ENCODE measurements at regions not wholly inside any gene's neighbourhood (a gene's known extent, or its start where the extent isn't known, plus 50 kb on each side); places are given as distances from the start of the nearest gene placed in this dataset.

- DNase-seq: no peak
- intact Hi-C loops (cut with DNase I): no loop called here
These were observed 362.7 kb downstream of the SEMA3D start for GRCh38 chr7:84824057-84824651.

GRCh38 chr7:84823530-84823929 is 363.3 kb downstream of the SEMA3D start:
- intact Hi-C loops (cut with DNase I): no loop called here
- no peak for DNase-seq

DNA sequence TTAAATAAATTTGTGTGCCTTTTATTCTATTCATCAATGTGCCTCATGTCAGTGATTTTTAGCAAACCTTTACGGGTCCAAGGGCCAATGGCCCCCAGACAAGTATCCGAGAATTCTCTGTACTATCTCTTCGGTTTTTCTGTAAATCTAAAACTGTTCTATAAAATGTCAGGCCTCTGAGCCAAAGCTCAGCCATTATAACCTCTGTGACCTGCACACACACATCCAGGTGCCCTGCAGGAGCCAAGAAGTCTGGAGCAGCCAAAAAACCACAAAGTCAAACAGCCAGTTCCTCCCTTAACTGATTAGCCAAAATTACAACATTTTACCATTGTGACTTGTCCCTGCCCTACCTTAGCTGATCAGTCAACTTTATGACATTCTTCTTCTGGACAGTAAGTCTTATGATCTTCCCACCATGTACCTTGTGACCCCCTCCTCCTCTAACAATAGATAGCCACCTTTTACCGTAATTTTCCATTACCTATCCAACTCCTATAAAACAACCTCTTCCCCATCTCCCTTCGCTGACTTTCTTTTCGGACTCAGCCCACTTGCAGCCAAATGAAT is 363.8 kb downstream of the SEMA3D start:
- intact Hi-C loops (cut with DNase I): no loop called here
- DNase-seq: no peak

- DNase-seq: no peak
- intact Hi-C loops (cut with DNase I): no loop called here
These were observed 365.0 kb downstream of the SEMA3D start for GRCh38 chr7:84821671-84822534.

DNA sequence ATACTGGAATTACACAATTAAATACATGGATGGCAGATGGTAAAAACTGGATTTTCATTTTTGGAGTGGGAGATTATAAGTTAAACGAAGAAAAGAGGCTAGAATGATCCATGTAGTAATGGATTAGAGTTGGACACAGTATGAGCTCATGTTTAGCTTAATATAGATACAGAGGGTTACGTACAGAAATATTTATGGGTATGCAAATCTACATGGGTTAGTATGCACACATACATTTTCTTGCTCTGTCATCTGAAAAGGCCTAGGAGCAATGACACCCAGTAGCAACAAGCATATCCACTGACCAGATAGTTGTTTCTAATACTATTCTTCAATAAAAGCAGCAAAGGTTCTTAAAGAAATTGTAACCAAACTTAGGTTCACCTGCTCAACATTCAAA is 366.4 kb downstream of the SEMA3D start:
- no peak for DNase-seq
- intact Hi-C loops (cut with DNase I): no loop called here

GRCh38 chr7:84817016-84817415 is 369.8 kb downstream of the SEMA3D start:
- no peak for DNase-seq
- intact Hi-C loops (cut with DNase I): no loop called here

GRCh38 chr7:84813376-84813775 is 373.5 kb downstream of the SEMA3D start:
- intact Hi-C loops (cut with DNase I): no loop called here
- no peak for DNase-seq

GRCh38 chr7:84812021-84812420 is 374.8 kb downstream of the SEMA3D start:
- DNase-seq: no peak
- intact Hi-C loops (cut with DNase I): no loop called here

DNA sequence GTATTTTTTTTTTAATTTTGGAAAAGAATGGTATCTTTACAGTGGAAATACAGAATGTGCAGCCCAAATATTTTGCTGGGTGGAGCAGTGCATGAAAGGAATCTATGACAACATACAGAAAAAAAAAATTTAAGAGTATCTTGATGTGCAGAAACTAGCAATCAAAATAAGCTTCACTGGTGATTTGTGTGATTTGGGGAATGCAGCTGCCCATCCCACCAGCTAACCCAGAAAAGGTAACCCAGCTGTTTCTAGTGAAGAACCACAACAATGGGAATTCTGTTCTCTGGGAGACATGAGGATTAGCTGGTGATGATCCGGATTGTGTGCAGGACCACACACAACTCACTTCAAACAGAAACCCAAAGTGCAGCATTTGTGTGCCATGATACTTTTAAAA is 375.5 kb downstream of the SEMA3D start:
- no peak for DNase-seq
- intact Hi-C loops (cut with DNase I): no loop called here

DNA sequence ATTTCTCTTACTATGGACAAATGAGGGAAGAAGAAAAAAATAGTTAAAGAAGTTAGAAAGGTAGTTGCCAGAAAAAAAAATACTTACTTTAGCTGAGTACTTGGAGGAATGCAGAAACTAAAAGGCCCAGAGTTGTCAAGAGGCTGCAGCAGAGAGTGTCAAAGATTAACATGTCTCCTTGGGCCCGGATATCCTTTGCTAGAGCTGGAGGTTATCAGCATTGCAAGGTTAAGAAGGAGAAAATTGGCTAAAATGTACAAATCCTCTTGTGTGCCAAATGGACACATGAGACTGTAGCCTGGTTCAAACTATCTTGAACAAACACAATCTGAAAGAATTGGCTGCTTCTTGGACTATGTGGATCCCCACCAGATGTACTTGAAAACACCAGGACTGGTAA is 377.0 kb downstream of the SEMA3D start:
- DNase-seq: no peak
- intact Hi-C loops (cut with DNase I): no loop called here

DNA sequence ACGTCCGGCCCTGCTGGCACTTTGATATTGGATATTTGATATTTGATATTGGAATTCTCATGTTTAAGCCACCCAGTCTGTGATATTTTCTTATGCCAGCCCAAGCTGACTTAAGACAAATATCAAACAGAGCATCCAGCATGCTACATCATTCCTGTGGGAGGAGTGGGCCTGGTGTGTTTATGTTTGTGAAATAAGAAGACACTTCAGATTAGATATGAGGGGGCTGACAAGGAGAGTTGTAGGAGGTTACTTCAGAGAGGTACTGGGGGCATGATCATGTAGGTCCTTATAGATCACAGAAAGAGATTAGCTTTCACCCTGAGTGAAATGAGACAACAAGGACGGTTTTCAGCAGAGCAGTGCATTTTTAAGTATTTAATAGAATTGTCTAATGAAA is 382.9 kb downstream of the SEMA3D start:
- intact Hi-C loops (cut with DNase I): no loop called here
- DNase-seq: no peak

DNA sequence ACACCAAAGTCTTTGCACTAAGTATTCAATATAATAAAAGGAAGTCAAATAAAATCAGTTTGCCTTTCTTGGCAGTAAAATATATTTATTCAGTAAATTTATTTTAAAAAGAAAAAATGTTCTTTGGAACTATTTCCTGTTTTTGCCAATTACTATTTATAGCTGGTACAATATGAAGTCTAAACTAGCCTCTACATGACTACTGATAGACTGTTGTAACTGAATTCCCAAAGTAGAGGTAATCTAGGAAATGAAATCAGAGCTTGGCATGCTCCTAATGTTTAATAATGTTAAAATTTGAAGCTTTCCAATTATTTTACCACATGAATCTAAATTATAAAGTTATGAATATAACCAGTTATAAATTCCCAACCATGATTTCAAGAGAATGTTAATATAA is 385.5 kb downstream of the SEMA3D start:
- intact Hi-C loops (cut with DNase I): no loop called here
- DNase-seq: no peak

DNA sequence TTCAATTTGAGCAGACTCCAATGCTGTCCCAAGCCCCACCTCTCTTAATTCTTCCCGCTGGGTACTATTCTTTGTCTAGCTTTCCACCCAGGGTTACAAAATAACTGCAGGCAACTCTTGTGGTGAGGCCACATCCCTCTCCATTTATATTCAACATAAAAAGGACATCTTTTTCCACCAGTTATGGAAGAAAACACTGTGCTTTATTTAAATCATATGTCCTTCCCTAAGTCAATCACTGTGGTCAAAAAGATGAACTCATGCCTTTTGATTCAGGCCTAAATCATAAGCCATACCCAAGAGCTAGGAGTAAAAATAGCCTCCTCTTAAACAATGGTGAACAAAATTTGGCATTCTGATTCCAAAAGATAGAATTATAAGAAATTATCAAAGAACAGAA is 386.0 kb downstream of the SEMA3D start:
- intact Hi-C loops (cut with DNase I): no loop called here
- no peak for DNase-seq

DNA sequence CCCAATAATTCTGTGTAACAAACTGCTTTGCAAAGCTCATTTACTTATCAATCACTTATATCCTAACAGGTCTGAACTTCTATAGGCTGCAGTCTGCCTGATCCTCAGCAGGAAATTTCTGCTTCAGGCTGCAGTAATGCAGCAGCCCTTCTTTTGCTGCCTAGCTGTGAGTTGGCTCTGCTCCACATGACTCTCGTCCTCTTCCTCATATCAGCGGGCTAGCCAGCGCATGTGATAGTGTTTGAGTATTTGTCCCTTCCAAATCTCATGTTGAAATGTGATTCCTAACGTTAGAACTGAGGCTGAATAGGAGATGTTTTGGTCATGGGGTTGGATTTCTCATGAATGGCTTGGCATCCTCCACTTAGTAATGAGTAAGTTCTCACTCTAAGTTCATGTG is 387.8 kb downstream of the SEMA3D start:
- DNase-seq: no peak
- intact Hi-C loops (cut with DNase I): no loop called here

DNA sequence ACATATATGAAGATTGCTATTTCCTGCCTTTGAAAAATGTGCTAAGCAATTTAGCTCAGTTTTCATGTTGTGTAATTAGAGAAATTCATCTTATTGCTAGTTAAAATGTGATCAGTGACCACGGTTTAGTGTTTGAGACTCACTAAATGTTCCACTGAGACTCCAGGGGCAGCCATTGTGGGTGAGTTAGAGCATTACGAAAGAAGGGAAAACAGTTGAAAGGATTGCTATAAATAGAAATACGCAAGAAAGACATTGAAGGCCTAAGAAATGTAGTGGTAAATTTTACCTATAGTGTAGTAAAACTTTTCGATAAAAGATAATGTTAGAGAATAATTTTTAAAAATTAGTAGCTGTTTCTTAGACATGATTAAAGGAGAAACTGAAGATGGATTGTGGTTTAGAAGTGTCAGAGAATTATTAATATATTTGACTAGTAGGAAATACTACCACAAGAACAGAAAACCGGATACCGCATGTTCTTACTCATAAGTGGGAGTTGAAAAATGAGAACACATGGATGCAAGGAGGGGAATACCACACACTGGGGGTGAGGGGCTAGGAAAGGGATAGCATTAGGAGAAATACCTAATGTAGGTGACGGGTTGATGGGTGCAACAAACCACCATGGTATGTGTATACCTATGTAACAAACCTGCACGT is 394.5 kb downstream of the SEMA3D start:
- no peak for DNase-seq
- intact Hi-C loops (cut with DNase I): no loop called here

DNA sequence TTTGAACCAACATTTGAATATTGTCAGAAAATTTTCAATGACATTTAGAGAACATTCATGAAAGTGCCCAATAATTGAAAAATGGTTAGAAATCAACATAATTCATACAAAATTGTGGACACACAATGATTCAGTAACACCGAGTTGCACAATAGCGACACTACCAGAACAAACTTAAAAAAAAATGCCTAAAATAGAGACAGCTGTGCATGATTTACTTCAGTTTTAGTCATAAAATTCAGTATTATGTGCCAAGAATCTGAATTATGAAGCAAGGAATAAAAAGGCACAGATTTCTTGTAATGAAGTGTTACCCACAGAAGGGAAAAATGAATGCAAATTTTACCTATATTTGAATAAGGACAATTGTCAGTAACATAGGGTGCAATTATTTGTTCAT is 396.0 kb downstream of the SEMA3D start:
- DNase-seq: no peak
- intact Hi-C loops (cut with DNase I): no loop called here

DNA sequence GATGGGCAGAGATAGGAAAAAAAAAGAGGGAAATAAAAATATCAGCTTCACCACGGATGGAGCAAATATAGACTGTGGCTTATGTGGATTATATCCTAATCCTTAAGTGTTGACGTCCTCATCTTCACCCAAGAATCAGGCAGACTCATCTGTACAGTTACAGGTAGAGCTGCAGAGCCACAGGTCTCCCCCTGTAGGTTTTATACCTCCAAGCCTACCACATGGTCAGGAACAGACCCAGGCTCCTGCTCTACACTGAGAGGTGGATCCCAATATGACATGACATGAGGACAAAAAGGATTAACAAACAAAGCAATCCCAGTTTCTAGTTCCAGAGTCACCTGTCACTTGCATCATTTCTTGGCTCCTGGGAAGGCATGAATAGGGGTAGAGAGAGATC is 400.8 kb downstream of the SEMA3D start:
- intact Hi-C loops (cut with DNase I): no loop called here
- DNase-seq: no peak

GRCh38 chr7:84784450-84784849 is 402.4 kb downstream of the SEMA3D start:
- DNase-seq: no peak
- intact Hi-C loops (cut with DNase I): no loop called here

- intact Hi-C loops (cut with DNase I): no loop called here
- no peak for DNase-seq
These were observed 403.6 kb downstream of the SEMA3D start for GRCh38 chr7:84783141-84783778.

DNA sequence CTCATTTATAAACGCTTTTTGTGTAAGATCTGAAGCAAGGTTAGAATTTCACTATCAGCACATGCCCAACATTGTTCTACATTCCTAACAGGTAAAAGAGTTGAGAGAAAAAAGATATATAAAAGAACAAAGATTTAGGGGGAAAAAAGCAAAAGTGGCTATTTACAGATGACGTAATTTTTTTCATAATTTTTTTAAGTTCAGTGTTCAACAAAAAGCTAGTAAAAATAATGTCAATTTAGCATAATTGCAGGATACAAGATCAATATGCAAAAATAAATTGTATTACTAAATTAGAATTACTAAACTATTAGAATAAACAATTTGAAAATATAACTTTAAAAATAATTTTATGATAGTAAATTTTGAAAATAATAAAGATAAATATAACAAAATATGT is 405.0 kb downstream of the SEMA3D start:
- DNase-seq: no peak
- intact Hi-C loops (cut with DNase I): no loop called here
